Astrocyte (in vitro differentiated cells and primary cell): ENCODE measurements at regions not wholly inside any gene's neighbourhood (a gene's known extent, or its start where the extent isn't known, plus 50 kb on each side); places are given as distances from the start of the nearest gene placed in this dataset.

Experiments used
- DNase-seq: peaks from one replicate; pipeline ENCODE4 v3.0.0-alpha.2; 2010; ENCODE audit warnings: low read depth
- FAIRE-seq: peaks from 2 replicates; lab custom pipeline; 2011; peaks lifted over from hg19 to GRCh38; lab: Jason Lieb, UNC
- H2AFZ ChIP-seq: 2 replicates; pipeline ENCODE4 v1.6.0; 2012; ENCODE audit warnings: low read depth, low read length, inconsistent platforms
- H3K27ac ChIP-seq: 2 replicates; pipeline ENCODE4 v1.5.1; 2011; ENCODE audit warnings: low read depth, low read length, inconsistent platforms
- H3K27me3 ChIP-seq: 2 replicates; pipeline ENCODE4 v1.6.0; 2011; ENCODE audit warnings: low read length, inconsistent platforms; ENCODE audit not compliant: insufficient read depth
- H3K36me3 ChIP-seq: 2 replicates; pipeline ENCODE4 v1.5.1; 2011; ENCODE audit warnings: low read length, inconsistent platforms; ENCODE audit not compliant: insufficient read depth
- H3K4me1 ChIP-seq: 2 replicates; pipeline ENCODE4 v1.5.1; 2011; ENCODE audit warnings: low read length, inconsistent platforms; ENCODE audit not compliant: insufficient read depth
- H3K4me2 ChIP-seq: 2 replicates; pipeline ENCODE4 v1.6.0; 2012; ENCODE audit warnings: low read length, inconsistent platforms
- H3K4me3 ChIP-seq: 2 replicates; pipeline ENCODE4 v1.5.1; 2011; ENCODE audit warnings: low read depth, mild to moderate bottlenecking, low read length, inconsistent platforms; ENCODE audit not compliant: insufficient read depth
- H3K79me2 ChIP-seq: 2 replicates; pipeline ENCODE4 v1.6.0; 2012; ENCODE audit warnings: mild to moderate bottlenecking, low read length, inconsistent platforms; ENCODE audit not compliant: insufficient read depth
- H3K9ac ChIP-seq: 2 replicates; pipeline ENCODE4 v1.6.0; 2012; ENCODE audit warnings: mild to moderate bottlenecking, low read length, inconsistent platforms
- H3K9me3 ChIP-seq: 2 replicates; pipeline ENCODE4 v1.5.1; 2012; ENCODE audit warnings: low read depth, mild to moderate bottlenecking, low read length, inconsistent platforms; ENCODE audit not compliant: insufficient read depth
- H4K20me1 ChIP-seq: 2 replicates; pipeline ENCODE4 v1.6.0; 2012; ENCODE audit warnings: low read length, inconsistent platforms; ENCODE audit not compliant: insufficient read depth
- H3K27ac Mint-ChIP-seq: one replicate; pipeline ENCODE4 v1.8.0; 2021; ENCODE audit warnings: mild to moderate bottlenecking, mixed read lengths; ENCODE audit not compliant: unreplicated experiment
- H3K27me3 Mint-ChIP-seq: one replicate; pipeline ENCODE4 v1.8.0; 2021; ENCODE audit warnings: low read depth, mixed read lengths; ENCODE audit not compliant: unreplicated experiment
- H3K36me3 Mint-ChIP-seq: one replicate; pipeline ENCODE4 v1.8.0; 2021; ENCODE audit warnings: low read depth, mixed read lengths; ENCODE audit not compliant: unreplicated experiment
- H3K4me1 Mint-ChIP-seq: one replicate; pipeline ENCODE4 v1.8.0; 2021; ENCODE audit warnings: low read depth, mixed read lengths; ENCODE audit not compliant: unreplicated experiment
- H3K4me3 Mint-ChIP-seq: one replicate; pipeline ENCODE4 v1.8.0; 2021; ENCODE audit warnings: mild to moderate bottlenecking, moderate library complexity, mixed read lengths; ENCODE audit not compliant: unreplicated experiment
- H3K9me3 Mint-ChIP-seq: one replicate; pipeline ENCODE4 v1.8.0; 2021; ENCODE audit warnings: mild to moderate bottlenecking, mixed read lengths; ENCODE audit not compliant: unreplicated experiment
- EZH2 ChIP-seq: IDR thresholded peaks from 2 replicates; pipeline ENCODE4 v1.6.1; 2012; ENCODE audit warnings: mild to moderate bottlenecking, low read length, inconsistent platforms; ENCODE audit not compliant: insufficient read depth
- TF ChIP-seq, protein P1 (sequence below): IDR thresholded peaks from 2 replicates; pipeline ENCODE4 v1.5.1; 2011; ENCODE audit warnings: low read depth, mild to moderate bottlenecking, inconsistent platforms, low read length, moderate library complexity; ENCODE audit not compliant: insufficient read depth

DNA sequence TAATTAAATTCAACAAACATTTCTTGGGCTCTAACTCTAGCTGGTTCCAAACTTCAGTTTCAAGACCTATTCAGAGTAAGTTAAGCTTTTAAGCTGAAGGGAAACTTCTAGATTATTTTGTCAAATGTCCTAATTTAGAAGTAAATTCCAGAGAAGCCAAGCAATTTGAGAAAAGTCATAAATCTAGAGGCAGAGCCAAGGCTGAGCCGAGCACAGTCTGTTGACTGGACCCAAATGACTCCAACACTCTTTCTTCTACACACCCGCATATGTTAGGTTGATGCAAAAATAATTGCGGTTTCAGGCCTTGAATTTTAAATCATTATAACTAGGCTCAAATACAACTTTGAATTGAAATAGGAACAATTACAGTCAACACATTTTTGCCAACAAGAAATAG is 319.7 kb downstream of the NFIB start:
- H3K9me3 Mint-ChIP-seq = peaks cover 6% of the 10 kb centered on the region
- Histone ChIP-seq H3K27ac (no peak overlapping the region), H4K20me1 (no peaks in the 10 kb centered on the region), H3K79me2 (no peaks in the 10 kb centered on the region), H3K36me3 (no peaks in the 10 kb centered on the region), H3K9ac (no peak overlapping the region), H2AFZ (no peak overlapping the region), H3K4me3 (no peak overlapping the region), H3K27me3 (no peaks in the 10 kb centered on the region), H3K9me3 (no peaks in the 10 kb centered on the region), H3K4me2 (no peak overlapping the region), H3K4me1 (no peaks in the 10 kb centered on the region)
- TF ChIP-seq, protein P1, sequence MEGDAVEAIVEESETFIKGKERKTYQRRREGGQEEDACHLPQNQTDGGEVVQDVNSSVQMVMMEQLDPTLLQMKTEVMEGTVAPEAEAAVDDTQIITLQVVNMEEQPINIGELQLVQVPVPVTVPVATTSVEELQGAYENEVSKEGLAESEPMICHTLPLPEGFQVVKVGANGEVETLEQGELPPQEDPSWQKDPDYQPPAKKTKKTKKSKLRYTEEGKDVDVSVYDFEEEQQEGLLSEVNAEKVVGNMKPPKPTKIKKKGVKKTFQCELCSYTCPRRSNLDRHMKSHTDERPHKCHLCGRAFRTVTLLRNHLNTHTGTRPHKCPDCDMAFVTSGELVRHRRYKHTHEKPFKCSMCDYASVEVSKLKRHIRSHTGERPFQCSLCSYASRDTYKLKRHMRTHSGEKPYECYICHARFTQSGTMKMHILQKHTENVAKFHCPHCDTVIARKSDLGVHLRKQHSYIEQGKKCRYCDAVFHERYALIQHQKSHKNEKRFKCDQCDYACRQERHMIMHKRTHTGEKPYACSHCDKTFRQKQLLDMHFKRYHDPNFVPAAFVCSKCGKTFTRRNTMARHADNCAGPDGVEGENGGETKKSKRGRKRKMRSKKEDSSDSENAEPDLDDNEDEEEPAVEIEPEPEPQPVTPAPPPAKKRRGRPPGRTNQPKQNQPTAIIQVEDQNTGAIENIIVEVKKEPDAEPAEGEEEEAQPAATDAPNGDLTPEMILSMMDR = no peak
- TF ChIP-seq EZH2 = no peak
- peaks cover 2% of the 10 kb centered on the region for H3K27me3 Mint-ChIP-seq
- H3K4me1 Mint-ChIP-seq = peaks cover 2% of the 10 kb centered on the region
- no peak for DNase-seq
- no peak for FAIRE-seq
- no peaks in the 10 kb centered on the region for H3K36me3 Mint-ChIP-seq
- H3K27ac Mint-ChIP-seq = no peak overlapping the region
- no peak overlapping the region for H3K4me3 Mint-ChIP-seq

DNA sequence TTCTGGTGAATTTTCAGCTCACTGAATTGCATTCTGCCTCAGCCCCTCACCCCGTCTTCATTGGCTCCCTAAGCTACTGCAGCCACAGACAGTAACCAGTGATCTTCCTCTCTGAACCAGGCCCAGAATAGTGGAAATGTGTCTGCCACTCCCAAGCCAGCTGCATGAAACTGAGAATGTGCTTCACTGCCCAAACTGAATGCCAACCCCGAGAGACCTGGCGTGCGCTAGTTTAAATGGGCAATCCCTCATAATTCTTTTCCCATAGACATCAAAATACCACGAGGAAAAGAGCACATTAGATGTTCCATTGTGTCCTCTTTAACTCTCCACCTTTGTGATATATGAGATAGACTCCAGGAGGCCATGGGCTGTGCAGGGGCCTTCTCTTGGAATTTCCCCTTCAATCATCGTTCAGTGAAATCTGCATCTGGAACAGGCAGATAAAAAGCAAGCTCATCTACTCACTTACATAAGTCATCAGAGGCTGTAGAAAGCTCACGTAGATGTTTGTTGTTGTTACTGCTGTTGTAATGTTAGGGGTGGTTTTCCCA is 320.2 kb downstream of the NFIB start:
- Histone ChIP-seq H3K27me3 (no peaks in the 10 kb centered on the region), H3K9me3 (no peaks in the 10 kb centered on the region), H3K4me3 (no peak overlapping the region), H3K79me2 (no peaks in the 10 kb centered on the region), H4K20me1 (no peaks in the 10 kb centered on the region), H2AFZ (no peak overlapping the region), H3K4me2 (no peak overlapping the region), H3K4me1 (no peaks in the 10 kb centered on the region), H3K9ac (no peak overlapping the region), H3K36me3 (no peaks in the 10 kb centered on the region), H3K27ac (no peak overlapping the region)
- H3K9me3 Mint-ChIP-seq = peaks cover 3% of the 10 kb centered on the region
- no peak for TF ChIP-seq EZH2
- TF ChIP-seq, protein P1 = no peak
- peaks cover 2% of the 10 kb centered on the region for H3K4me1 Mint-ChIP-seq
- no peak overlapping the region for H3K4me3 Mint-ChIP-seq
- FAIRE-seq = no peak
- DNase-seq = no peak
- H3K36me3 Mint-ChIP-seq = no peaks in the 10 kb centered on the region
- H3K27ac Mint-ChIP-seq = no peak overlapping the region
- H3K27me3 Mint-ChIP-seq = peaks cover 4% of the 10 kb centered on the region
